ENCODE measurements at regions not wholly inside any gene's neighbourhood (a gene's known extent, or its start where the extent isn't known, plus 50 kb on each side); places are given as distances from the start of the nearest gene placed in this dataset.

GRCh38 chr10:105807935-105808587, 1167.0 kb downstream of the SORCS3 start:
- TF ChIP-seq CTCF (IDR thresholded peaks at IDR 0.05) (no peak), POLR2A (IDR thresholded peaks at IDR 0.05; ENCODE audit: low read length) (no peak), RAD21 (conservative IDR thresholded peaks at IDR 0.05 in 1 of 2, IDR thresholded peaks at IDR 0.05 in 1 of 2) (no peak), ESRRA (IDR thresholded peaks at IDR 0.05; ENCODE audit: borderline replicate concordance, low read length) (no peak), FOSL2 (IDR thresholded peaks at IDR 0.05) (no peak), FOSL2 (CRISPR knock-in tag; IDR thresholded peaks at IDR 0.05) (no peak)
